Hippocampal formation (tissue), 2 donors: ENCODE measurements at regions not wholly inside any gene's neighbourhood (a gene's known extent, or its start where the extent isn't known, plus 50 kb on each side); places are given as distances from the start of the nearest gene placed in this dataset.

Source experiments
- DNase-seq, 2 donors: peaks; one replicate each; lab custom pipeline; 2025; lab: John Stamatoyannopoulos, UW

DNA sequence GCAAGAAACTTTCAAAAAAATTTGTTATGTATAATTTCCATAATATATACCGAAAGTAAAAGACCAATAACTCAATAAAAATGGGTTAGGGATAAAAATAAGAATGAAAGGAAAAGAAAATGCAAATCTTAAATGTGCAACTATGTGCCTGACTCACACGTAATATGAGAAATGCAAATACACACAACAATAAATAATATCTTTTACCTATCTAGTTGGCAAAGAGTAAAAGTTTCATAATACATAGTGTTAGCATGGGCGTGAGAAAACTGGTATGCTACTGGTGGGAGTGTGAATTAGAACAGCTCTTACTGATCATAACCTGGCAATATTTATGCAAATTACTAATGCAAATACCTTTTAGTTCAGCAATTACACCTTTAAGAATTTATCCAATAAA is 438.5 kb upstream of the CITED2 start:
- no peak for DNase-seq

DNA sequence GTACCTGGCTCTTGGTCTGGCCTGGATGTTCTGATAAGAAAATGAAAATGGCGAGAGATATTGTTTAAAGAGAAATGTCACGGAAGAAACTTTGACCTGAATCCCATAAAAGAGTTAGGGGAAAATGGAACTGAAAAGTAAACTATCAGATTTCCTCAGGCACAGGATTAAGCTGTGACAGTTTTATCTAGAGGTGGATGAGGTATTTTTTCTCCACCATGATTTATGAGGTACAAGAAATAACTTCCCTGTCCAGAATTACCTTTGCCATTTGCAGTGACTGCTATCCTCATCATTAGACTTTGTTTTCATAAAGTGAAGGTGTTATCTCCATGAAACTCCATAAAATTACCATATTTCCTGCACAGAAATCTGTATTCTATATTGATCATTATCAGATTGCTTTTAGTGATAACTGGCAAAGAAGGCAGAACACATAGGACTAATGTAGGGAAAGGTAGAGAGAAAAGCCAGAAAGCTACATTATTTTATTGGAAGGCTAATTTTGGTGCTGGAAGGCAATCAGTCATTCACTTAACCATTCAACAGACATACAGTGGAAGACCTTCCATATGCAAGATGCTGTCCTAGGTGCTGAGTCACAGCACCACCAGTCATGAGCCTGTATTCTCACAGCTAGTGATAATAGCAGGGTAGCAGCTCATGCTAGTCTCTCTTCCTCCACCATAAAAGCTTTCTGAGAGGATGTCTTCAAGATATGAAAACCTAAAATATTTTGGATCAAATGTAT is 427.3 kb upstream of the CITED2 start:
- no peak for DNase-seq

DNA sequence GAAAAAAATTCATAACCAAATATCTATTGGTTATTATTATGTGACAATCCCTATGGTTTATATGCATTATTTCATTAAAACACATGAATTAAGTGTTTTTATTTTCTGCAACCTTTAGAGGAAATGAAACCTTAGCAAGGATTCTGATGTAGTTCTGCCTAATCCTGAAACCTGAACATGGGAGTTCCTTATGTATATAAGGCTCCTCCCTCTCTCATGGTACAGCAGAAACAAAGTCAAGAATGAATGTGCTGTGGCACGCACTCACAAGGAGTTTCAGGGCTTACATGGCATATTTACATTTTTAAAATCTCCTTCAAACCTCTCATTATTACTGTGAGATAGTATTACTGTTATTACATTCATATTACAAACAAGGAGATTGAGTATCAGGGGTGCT is 426.4 kb upstream of the CITED2 start:
- no peak for DNase-seq

- DNase-seq: no peak
Measured at GRCh38 chr6:139790527-139790926, 416.1 kb upstream of the CITED2 start.

GRCh38 chr6:139784222-139784769 is 409.8 kb upstream of the CITED2 start:
- no peak for DNase-seq

DNA sequence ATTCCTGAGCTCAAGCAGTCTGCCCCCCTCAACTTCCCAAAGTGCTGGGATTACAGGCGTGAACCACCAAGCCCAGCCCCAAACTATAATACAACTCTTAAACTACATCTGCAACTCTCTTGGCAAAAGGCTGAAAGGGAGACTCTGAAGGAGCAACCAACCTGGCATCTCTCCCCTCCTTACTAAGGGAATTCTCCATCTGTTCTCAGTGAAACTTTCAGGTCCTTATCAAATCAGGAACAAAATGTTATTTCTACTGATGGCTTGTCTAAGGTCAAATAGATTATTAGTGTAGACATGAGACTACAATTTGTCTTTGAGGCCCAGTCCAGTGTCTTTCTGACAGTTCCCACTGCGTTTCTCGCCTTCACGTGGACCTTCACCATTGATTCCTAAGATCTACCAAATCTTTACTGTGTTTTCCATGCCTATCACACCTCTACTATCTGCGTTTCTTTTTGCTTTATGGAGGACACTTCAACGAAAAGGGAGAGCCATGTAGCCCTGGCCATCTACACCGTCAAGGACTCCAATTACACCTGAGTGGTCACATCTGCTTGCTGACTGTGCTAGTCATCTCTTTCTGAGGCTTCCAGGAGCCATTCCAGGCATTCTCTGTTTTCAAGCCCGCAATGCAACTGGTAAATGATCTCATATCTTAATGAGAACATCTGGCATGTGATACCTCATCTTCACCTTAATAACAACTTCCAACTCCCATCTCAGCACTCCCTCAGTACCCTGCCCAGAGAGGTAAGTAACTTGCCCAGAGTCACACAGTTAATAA is 405.7 kb upstream of the CITED2 start:
- DNase-seq: no peak

- DNase-seq: no peak
Measured at GRCh38 chr6:139778688-139779087, 404.2 kb upstream of the CITED2 start.

GRCh38 chr6:139778106-139778505 is 403.7 kb upstream of the CITED2 start:
- no peak for DNase-seq

- DNase-seq: no peak
Measured at GRCh38 chr6:139777202-139777970, 402.9 kb upstream of the CITED2 start.

GRCh38 chr6:139776041-139776440 is 401.6 kb upstream of the CITED2 start:
- no peak for DNase-seq

DNA sequence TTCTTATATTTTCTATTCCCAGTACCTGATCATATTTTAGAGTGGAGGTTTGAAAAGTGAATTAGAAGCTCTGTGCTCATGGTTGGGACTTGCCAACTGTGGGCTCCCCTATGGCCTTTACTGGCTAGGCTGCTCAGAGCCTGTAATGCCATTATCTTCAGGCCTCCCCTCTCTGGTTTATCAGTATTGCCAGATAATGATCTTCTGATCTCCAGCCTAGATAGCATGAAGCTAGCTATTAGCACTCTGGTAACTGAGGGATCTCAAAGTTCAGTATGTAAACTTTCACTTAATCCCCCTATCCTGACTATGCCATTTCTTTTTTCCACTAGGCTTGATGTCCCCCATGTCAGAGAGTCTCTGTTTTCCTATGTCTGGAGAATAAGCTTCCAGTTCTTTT is 393.7 kb upstream of the CITED2 start:
- no peak for DNase-seq

DNA sequence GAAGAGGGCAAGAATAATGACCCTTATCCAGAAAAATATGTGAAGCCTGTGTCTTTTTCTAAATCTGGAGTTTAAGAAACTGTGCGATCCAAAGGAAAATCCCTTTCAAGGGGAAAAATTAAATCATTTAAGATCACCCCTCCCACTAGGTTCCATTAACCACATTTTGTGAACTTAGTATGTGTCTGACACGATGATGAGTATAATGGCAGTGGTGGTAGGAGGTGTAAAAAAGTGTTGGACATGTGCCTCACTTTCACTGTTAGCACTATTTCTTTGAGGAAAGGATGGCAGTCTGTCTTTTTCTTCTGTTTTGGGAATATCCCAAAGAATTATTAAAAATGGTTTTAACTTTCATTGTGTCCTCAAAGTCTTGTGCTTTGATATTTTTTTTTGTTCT is 392.3 kb upstream of the CITED2 start:
- no peak for DNase-seq

DNA sequence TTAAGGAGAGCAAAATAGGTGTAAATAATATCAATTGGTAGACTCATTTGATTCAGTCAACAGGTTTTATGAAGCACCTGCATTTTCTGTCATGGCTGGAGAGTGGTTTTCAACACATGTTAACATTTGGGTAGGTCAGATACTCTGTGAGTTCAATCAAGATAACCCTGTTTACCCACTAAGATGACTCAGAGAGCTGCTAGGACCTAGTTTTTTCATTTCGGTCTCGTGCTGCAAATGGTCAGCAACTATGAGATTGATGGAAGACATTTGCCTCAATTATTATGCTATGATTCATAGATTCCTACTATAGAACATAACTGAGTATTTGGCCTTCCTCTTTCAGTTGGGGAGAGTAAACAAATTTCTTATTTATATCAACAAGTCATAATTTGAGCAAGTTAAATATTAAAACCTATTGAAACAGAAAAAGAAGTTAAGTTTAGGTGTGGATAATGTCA is 391.4 kb upstream of the CITED2 start:
- DNase-seq: no peak

DNA sequence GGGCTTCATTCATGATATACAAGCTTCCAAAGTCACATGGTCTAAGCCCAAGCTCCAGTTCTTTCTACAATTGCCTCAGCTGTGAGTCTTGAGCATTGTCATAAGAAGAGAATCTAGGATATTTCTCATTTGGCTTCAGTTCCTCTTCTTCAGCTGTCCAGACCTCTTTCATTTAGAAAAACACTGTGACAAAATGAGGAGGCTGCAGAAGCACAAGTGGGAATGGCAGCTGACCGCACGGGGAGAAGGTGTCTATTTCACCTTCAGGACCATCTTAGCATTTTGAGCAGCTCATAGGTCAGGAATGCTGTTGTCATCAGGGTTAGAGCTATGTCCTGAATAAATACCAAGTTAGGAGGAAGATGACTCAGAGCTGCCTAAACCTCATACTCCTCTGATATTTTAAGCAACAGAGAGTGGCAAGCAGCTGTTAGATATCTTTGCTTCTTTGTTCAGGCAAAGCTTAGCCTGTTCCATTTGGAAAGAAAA is 390.1 kb upstream of the CITED2 start:
- DNase-seq: peak; percentile 4 to 59

GRCh38 chr6:139763468-139764210 is 389.2 kb upstream of the CITED2 start:
- DNase-seq: no peak

DNA sequence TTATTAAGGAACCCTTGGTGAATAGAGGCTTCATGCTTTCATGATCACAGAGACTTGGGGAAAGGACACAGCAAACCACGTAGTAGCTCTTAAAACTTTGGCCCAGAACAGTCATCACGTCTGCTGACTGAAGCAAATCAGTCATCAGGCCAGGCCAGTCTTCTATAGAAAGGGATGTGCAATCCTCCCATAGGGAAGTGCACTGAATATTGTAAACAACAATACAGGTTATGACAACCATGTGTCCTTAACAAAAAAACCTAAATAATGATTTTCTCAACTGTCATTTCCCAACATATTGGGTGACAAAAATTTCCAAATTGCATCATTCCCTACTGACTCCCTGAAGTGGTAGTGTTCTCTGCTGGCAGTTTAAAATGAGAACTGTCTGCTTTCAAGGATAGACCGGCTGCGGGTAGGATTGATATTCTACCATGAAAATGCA is 388.2 kb upstream of the CITED2 start:
- DNase-seq: no peak

- no peak for DNase-seq
Measured at GRCh38 chr6:139760128-139760527, 385.7 kb upstream of the CITED2 start.

DNA sequence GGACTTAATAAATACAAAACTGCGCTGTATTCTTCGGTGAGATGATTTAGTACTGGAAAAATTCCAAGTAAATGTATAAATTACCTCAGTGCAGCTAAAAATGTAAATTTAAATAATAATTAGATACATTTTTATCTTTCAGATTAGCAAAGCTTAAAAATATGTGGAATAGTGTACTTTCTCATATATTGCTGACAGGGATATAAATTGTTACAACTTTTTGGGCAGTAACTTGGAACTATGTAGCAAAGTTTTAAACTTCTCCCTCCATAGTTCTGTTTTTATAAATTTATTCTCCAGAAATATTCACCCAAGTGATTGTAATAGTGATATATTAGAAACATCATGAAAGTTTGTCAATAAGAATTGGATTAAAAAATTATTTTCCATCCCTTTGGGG is 384.6 kb upstream of the CITED2 start:
- DNase-seq: no peak

DNA sequence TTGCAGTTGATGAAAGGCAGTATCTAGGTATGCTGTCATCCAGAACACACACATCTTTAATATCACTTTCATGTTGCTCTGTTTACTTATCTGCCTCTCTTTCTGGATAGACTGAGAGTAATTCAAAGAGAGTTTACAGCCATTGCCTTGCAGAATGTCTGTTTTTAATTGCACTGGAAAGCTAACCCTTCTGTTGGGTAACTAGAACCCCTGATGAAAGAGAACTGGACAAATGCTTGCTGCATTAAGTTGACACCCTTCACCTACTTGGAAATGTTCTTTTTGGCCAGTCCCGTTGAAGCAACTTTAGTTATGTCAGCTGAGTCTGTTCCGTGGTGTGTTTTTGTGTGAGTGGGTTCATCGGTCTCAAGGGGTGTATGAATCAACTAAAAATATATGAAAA is 383.8 kb upstream of the CITED2 start:
- no peak for DNase-seq

DNA sequence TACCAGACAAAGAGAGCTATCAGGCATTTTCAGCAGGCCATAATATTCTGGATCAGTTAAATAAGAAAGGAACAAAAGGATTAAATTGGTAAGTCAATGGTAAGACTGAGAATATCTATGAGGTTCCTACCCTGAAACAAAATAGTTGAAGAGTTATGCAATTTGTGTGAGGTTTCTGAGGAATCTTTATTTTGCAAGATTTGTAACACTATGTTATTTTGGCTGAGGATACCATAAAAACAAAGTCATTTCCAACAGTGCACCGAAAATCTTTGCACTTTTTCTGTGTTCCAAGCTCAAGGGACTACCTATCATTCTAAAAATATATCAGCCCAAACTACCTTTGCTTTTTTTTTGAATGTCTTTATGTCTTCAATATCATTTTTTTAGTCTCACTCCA is 383.3 kb upstream of the CITED2 start:
- no peak for DNase-seq

- DNase-seq: no peak
Measured at GRCh38 chr6:139756381-139756780, 381.9 kb upstream of the CITED2 start.
